NCI-H748 (cell line): ENCODE measurements at regions not wholly inside any gene's neighbourhood (a gene's known extent, or its start where the extent isn't known, plus 50 kb on each side); places are given as distances from the start of the nearest gene placed in this dataset.
A peak's percentile ranks its signal among the peaks of the same experiment; 100 is the strongest.

Experiments
- DNase-seq: peaks from one replicate; lab custom pipeline; 2025; ENCODE audit not compliant: unreplicated experiment; lab: John Stamatoyannopoulos, UW

- no peak for DNase-seq
Measured at GRCh38 chr9:107989099-107989498, 499.5 kb upstream of the KLF4 start.

- no peak for DNase-seq
Measured at GRCh38 chr9:107984956-107985355, 495.4 kb upstream of the KLF4 start.

- no peak for DNase-seq
Measured at GRCh38 chr9:107983762-107984161, 494.2 kb upstream of the KLF4 start.

- DNase-seq: no peak
Measured at GRCh38 chr9:107983181-107983603, 493.6 kb upstream of the KLF4 start.

GRCh38 chr9:107982745-107983144, 493.2 kb upstream of the KLF4 start:
- no peak for DNase-seq

GRCh38 chr9:107982001-107982400, 492.4 kb upstream of the KLF4 start:
- no peak for DNase-seq

GRCh38 chr9:107980984-107981383, 491.4 kb upstream of the KLF4 start:
- no peak for DNase-seq

- no peak for DNase-seq
Measured at GRCh38 chr9:107976767-107977166, 487.2 kb upstream of the KLF4 start.

GRCh38 chr9:107975426-107976010, 485.9 kb upstream of the KLF4 start:
- no peak for DNase-seq

GRCh38 chr9:107973451-107973850, 483.9 kb upstream of the KLF4 start:
- DNase-seq: no peak

GRCh38 chr9:107972346-107972745, 482.8 kb upstream of the KLF4 start:
- no peak for DNase-seq

- DNase-seq: no peak
Measured at GRCh38 chr9:107971241-107971640, 481.7 kb upstream of the KLF4 start.

- no peak for DNase-seq
Measured at GRCh38 chr9:107970726-107971125, 481.2 kb upstream of the KLF4 start.

- no peak for DNase-seq
Measured at GRCh38 chr9:107969727-107970126, 480.2 kb upstream of the KLF4 start.

- peak; percentile 34 for DNase-seq
Measured at GRCh38 chr9:107969141-107969540, 479.6 kb upstream of the KLF4 start.

GRCh38 chr9:107963246-107963645, 473.7 kb upstream of the KLF4 start:
- no peak for DNase-seq

GRCh38 chr9:107960916-107961315, 471.3 kb upstream of the KLF4 start:
- DNase-seq: no peak

GRCh38 chr9:107954312-107954711, 464.7 kb upstream of the KLF4 start:
- no peak for DNase-seq

GRCh38 chr9:107953556-107954125, 464.1 kb upstream of the KLF4 start:
- DNase-seq: no peak

GRCh38 chr9:107952773-107953172, 463.2 kb upstream of the KLF4 start:
- DNase-seq: peak; percentile 17

GRCh38 chr9:107951511-107951910, 461.9 kb upstream of the KLF4 start:
- DNase-seq: no peak

GRCh38 chr9:107949061-107949460, 459.5 kb upstream of the KLF4 start:
- no peak for DNase-seq

- DNase-seq: no peak
Measured at GRCh38 chr9:107948601-107949000, 459.0 kb upstream of the KLF4 start.
